GM13977 (cell line): ENCODE measurements at regions not wholly inside any gene's neighbourhood (a gene's known extent, or its start where the extent isn't known, plus 50 kb on each side); places are given as distances from the start of the nearest gene placed in this dataset.

ENCODE experiments used
- DNase-seq: peaks from one replicate; pipeline ENCODE4 v3.0.0; 2012; ENCODE audit warnings: low spot score
- CTCF ChIP-seq: IDR thresholded peaks from 2 replicates; pipeline ENCODE4 v1.5.1; 2012; ENCODE audit warnings: mild to moderate bottlenecking, control low read depth; ENCODE audit not compliant: insufficient read depth; ENCODE audit errors: extremely low read depth, missing control alignments
- in situ Hi-C: fragments of 300-500 bp; cut with MboI; formaldehyde crosslinking; loops from one replicate; pipeline ENCODE4 v1.12.0; 2022; ENCODE audit warnings: low sequenced_read_pairs, low pct_unique_long_range_greater_than_20kb, mixed read lengths, inconsistent platforms; ENCODE audit not compliant: unreplicated experiment

GRCh38 chr6:44571510-44571909 lies 184.0 kb downstream of the CDC5L start:
- no peak for DNase-seq
- no peak for TF ChIP-seq CTCF
- in situ Hi-C loops: no loop called here

- no peak for DNase-seq
- no peak for TF ChIP-seq CTCF
- in situ Hi-C loops: no loop called here
Observed at GRCh38 chr6:44572346-44572745, 184.8 kb downstream of the CDC5L start.

- no peak for DNase-seq
- in situ Hi-C loops: no loop called here
- no peak for TF ChIP-seq CTCF
Observed at GRCh38 chr6:44575644-44576043, 188.1 kb downstream of the CDC5L start.

GRCh38 chr6:44576132-44576631 lies 188.7 kb downstream of the CDC5L start:
- in situ Hi-C loops: no loop called here
- no peak for TF ChIP-seq CTCF
- no peak for DNase-seq

GRCh38 chr6:44580901-44581300 lies 193.4 kb downstream of the CDC5L start:
- in situ Hi-C loops: no loop called here
- TF ChIP-seq CTCF: no peak

GRCh38 chr6:44582930-44583329 lies 195.4 kb downstream of the CDC5L start:
- no peak for DNase-seq
- no peak for TF ChIP-seq CTCF
- in situ Hi-C loops: no loop called here

More at GRCh38 chr6:44580901-44581300, 193.4 kb downstream of the CDC5L start:
- no peak for DNase-seq

- no peak for TF ChIP-seq CTCF
- no peak for DNase-seq
- in situ Hi-C loops: no loop called here
Observed at GRCh38 chr6:44590471-44590870, 203.0 kb downstream of the CDC5L start.
